ENCODE measurements at regions not wholly inside any gene's neighbourhood (a gene's known extent, or its start where the extent isn't known, plus 50 kb on each side); places are given as distances from the start of the nearest gene placed in this dataset.

DNA sequence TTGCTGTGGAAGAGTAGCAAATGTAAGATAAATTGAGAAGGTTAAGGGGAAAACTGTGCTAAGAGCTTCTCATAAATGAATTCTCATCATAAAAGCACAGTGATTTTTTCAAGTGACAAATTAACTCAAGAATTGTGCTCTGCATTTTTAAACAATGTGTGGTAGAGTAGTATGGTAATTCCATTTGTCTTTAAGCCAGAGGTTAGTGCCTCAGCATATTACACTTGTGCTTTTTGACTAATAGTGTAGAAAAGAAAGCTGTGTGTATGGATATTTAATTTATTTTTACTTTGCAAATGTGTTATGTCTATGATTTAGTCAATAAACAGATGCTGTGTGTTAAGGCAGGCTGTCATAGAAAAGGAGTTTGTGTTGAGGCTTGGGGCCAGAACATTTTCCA is 61.0 kb downstream of the FHIP1A start:
- CTCF ChIA-PET, result interaction anchor here (0.7 kb wide), 1 partner anchor 10 kb away, joined by 3 read pairs; no protein-coding TSS in a partner anchor
- H3K4me1 Mint-ChIP-seq (ENCODE audit: low read depth, unreplicated experiment), result peaks cover 2% of the 10 kb centered on the region
- DNase-seq, result no peak
- H3K27me3 Mint-ChIP-seq (ENCODE audit: unreplicated experiment), result no peaks in the 10 kb centered on the region
- H3K36me3 Mint-ChIP-seq (ENCODE audit: insufficient read depth, unreplicated experiment), result no peaks in the 10 kb centered on the region
- TF ChIP-seq, protein P1, sequence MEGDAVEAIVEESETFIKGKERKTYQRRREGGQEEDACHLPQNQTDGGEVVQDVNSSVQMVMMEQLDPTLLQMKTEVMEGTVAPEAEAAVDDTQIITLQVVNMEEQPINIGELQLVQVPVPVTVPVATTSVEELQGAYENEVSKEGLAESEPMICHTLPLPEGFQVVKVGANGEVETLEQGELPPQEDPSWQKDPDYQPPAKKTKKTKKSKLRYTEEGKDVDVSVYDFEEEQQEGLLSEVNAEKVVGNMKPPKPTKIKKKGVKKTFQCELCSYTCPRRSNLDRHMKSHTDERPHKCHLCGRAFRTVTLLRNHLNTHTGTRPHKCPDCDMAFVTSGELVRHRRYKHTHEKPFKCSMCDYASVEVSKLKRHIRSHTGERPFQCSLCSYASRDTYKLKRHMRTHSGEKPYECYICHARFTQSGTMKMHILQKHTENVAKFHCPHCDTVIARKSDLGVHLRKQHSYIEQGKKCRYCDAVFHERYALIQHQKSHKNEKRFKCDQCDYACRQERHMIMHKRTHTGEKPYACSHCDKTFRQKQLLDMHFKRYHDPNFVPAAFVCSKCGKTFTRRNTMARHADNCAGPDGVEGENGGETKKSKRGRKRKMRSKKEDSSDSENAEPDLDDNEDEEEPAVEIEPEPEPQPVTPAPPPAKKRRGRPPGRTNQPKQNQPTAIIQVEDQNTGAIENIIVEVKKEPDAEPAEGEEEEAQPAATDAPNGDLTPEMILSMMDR (IDR thresholded peaks at IDR 0.05; ENCODE audit: unreplicated experiment), result no peak
- no peaks in the 10 kb centered on the region for H3K9me3 Mint-ChIP-seq (ENCODE audit: low read depth, unreplicated experiment)
- H3K4me3 Mint-ChIP-seq (ENCODE audit: low read depth, unreplicated experiment), result no peak overlapping the region
- H3K27ac Mint-ChIP-seq (ENCODE audit: unreplicated experiment), result no peak overlapping the region
- intact Hi-C loops (cut with micrococcal nuclease; ENCODE audit: unreplicated experiment), result loop anchor here (10.0 kb wide), 1 partner anchor 1445 kb away; no protein-coding TSS in a partner anchor
- no TSS peak for BruUV-seq (replicated peaks)

DNA sequence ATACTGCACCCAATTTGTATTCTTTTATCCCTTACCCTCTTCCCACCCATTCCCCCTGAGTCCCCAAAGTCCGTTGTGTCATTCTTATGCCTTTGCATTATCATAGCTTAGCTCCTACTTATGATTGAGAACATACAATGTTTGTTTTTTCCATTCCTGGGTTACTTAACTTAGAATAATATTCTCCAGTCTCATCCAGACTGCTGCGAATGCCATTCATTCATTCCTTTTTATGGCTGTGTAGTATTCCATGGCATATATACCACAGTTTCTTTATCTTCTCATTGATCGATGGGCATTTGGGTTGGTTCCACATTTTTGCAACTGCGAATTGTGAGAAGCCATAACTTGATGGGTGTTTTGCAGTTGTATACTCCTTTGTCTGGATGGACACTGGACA is 62.8 kb downstream of the FHIP1A start:
- Mint-ChIP-seq H3K36me3 (ENCODE audit: insufficient read depth, unreplicated experiment) (no peaks in the 10 kb centered on the region), H3K4me3 (ENCODE audit: low read depth, unreplicated experiment) (no peak overlapping the region), H3K27me3 (ENCODE audit: unreplicated experiment) (no peaks in the 10 kb centered on the region), H3K9me3 (ENCODE audit: low read depth, unreplicated experiment) (no peaks in the 10 kb centered on the region), H3K27ac (ENCODE audit: unreplicated experiment) (no peak overlapping the region), H3K4me1 (ENCODE audit: low read depth, unreplicated experiment) (peaks cover 9% of the 10 kb centered on the region)
- TF ChIP-seq, protein P1 (IDR thresholded peaks at IDR 0.05; ENCODE audit: unreplicated experiment), result no peak
- no peak for DNase-seq
- BruUV-seq (replicated peaks), result no TSS peak
- CTCF ChIA-PET, result no interaction called here
- intact Hi-C loops (cut with micrococcal nuclease; ENCODE audit: unreplicated experiment), result loop anchor here (10.0 kb wide), 1 partner anchor 1443 kb away; no protein-coding TSS in a partner anchor

DNA sequence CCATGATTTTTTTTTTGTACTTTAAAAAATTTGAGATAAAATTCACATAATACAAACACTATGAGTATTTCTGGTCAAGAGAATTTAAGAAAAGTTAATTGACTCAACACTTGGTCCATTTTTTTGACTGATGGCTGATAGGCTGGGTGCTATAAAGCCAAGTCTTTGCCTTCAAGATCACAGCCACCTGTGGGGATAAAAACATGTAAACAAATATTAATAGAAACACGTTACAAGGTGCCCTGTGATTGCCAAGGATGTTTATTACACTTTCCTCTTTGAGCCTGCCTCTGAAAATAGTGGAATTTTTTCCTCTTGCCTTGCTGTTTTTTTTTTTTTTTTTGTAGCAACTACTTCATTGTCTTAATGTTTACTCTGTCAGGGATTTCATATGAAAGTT is 63.3 kb downstream of the FHIP1A start:
- Mint-ChIP-seq H3K36me3 (ENCODE audit: insufficient read depth, unreplicated experiment) (no peaks in the 10 kb centered on the region), H3K4me3 (ENCODE audit: low read depth, unreplicated experiment) (no peak overlapping the region), H3K9me3 (ENCODE audit: low read depth, unreplicated experiment) (no peaks in the 10 kb centered on the region), H3K4me1 (ENCODE audit: low read depth, unreplicated experiment) (peaks cover 9% of the 10 kb centered on the region), H3K27ac (ENCODE audit: unreplicated experiment) (no peak overlapping the region), H3K27me3 (ENCODE audit: unreplicated experiment) (no peaks in the 10 kb centered on the region)
- BruUV-seq (replicated peaks), result no TSS peak
- DNase-seq, result no peak
- TF ChIP-seq, protein P1 (IDR thresholded peaks at IDR 0.05; ENCODE audit: unreplicated experiment), result no peak
- CTCF ChIA-PET, result no interaction called here
- intact Hi-C loops (cut with micrococcal nuclease; ENCODE audit: unreplicated experiment), result loop anchor here (10.0 kb wide), 1 partner anchor 1443 kb away; no protein-coding TSS in a partner anchor

DNA sequence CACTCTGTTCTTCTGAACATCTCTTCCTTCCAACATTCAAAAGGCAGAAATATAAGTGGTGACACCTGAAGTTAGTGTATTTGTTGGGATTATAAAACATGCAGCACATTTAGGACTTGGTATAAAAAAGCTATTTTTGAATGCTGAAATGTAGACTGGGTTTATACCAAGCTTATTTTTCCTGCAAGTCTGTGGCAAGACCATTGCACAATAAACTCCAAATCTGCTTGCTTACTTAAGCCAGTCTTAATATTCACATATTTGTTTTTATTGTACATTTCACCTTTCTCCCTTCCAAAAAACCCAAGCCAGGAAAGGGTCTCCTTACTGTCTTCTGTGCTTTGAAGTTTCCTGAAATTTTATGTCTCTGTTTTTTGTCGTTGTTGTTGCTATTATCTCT is 63.7 kb downstream of the FHIP1A start:
- H3K9me3 Mint-ChIP-seq (ENCODE audit: low read depth, unreplicated experiment), result no peaks in the 10 kb centered on the region
- intact Hi-C loops (cut with micrococcal nuclease; ENCODE audit: unreplicated experiment), result loop anchor here (10.0 kb wide), 1 partner anchor 1442 kb away; no protein-coding TSS in a partner anchor
- CTCF ChIA-PET, result no interaction called here
- no TSS peak for BruUV-seq (replicated peaks)
- H3K27ac Mint-ChIP-seq (ENCODE audit: unreplicated experiment), result no peak overlapping the region
- no peaks in the 10 kb centered on the region for H3K27me3 Mint-ChIP-seq (ENCODE audit: unreplicated experiment)
- H3K4me3 Mint-ChIP-seq (ENCODE audit: low read depth, unreplicated experiment), result no peak overlapping the region
- no peak for DNase-seq
- TF ChIP-seq, protein P1 (IDR thresholded peaks at IDR 0.05; ENCODE audit: unreplicated experiment), result no peak
- peaks cover 9% of the 10 kb centered on the region for H3K4me1 Mint-ChIP-seq (ENCODE audit: low read depth, unreplicated experiment)
- no peaks in the 10 kb centered on the region for H3K36me3 Mint-ChIP-seq (ENCODE audit: insufficient read depth, unreplicated experiment)

Measured in Calu3 (cell line).